IMR-90 (cell line): ENCODE measurements at regions not wholly inside any gene's neighbourhood (a gene's known extent, or its start where the extent isn't known, plus 50 kb on each side); places are given as distances from the start of the nearest gene placed in this dataset.

Source experiments
- ATAC-seq: fragments of 200-7000 bp; cut with Tn5 transposase; 2 replicates; pipeline ENCODE4 v1.9.1; 2020; ENCODE audit warnings: low read depth, mild to moderate bottlenecking, moderate library complexity
- BruUV-seq: library from RNA; stranded (reverse); fragments of 400-500 nt; replicated peaks from 2 replicates; lab custom pipeline; 2021; lab: Mats Ljungman, UMichigan
- CTCF ChIA-PET: fragments of 300-600 bp; formaldehyde crosslinking; extraction: SDS; loops from one replicate; lab custom pipeline; 2021; ENCODE audit warnings: antibody characterized with exemption; lab: Yijun Ruan, JAX
- POLR2A ChIA-PET: fragments of 300-600 bp; sonication (Branson Sonifier 250); formaldehyde crosslinking; loops from one replicate; lab custom pipeline; 2022; ENCODE audit warnings: antibody characterized with exemption; ENCODE audit not compliant: unreplicated experiment; lab: Charles Lee
- DNase-seq: peaks from one replicate; pipeline ENCODE4 v3.0.0; 2013
- H2AFZ ChIP-seq: replicated peaks from 2 replicates; pipeline ENCODE3; 2013; ENCODE audit warnings: low read length, mild to moderate bottlenecking; ENCODE audit not compliant: poor library complexity
- H2AK5ac ChIP-seq: 2 replicates; pipeline ENCODE4 v1.6.1; 2013; ENCODE audit warnings: low read depth, low read length, inconsistent platforms
- H2AK9ac ChIP-seq: replicated peaks from 2 replicates; pipeline ENCODE3; 2013; ENCODE audit warnings: mild to moderate bottlenecking, low read depth, low read length, moderate library complexity; ENCODE audit not compliant: poor library complexity
- H2BK120ac ChIP-seq: 2 replicates; pipeline ENCODE4 v1.6.1; 2013; ENCODE audit warnings: low read depth, low read length, inconsistent platforms
- H2BK15ac ChIP-seq: 3 replicates; pipeline ENCODE4 v1.6.1; 2013; ENCODE audit warnings: low read depth, low read length, inconsistent platforms
- H2BK20ac ChIP-seq: 2 replicates; pipeline ENCODE4 v1.6.1; 2013; ENCODE audit warnings: low read depth, mild to moderate bottlenecking, inconsistent platforms, low read length, moderate library complexity
- H2BK5ac ChIP-seq: 2 replicates; pipeline ENCODE4 v1.6.1; 2013; ENCODE audit warnings: mild to moderate bottlenecking, low read depth, low read length, inconsistent platforms; ENCODE audit not compliant: poor library complexity, severe bottlenecking
- H3K14ac ChIP-seq: replicated peaks from 2 replicates; pipeline ENCODE4 v1.6.1; 2013; ENCODE audit warnings: low read depth, low read length, inconsistent platforms
- H3K18ac ChIP-seq: 2 replicates; pipeline ENCODE4 v1.6.1; 2013; ENCODE audit warnings: low read depth, low read length, control low read depth
- H3K23ac ChIP-seq: 2 replicates; pipeline ENCODE4 v1.6.1; 2013; ENCODE audit warnings: low read depth, low read length, inconsistent platforms
- H3K27ac ChIP-seq: 2 replicates; pipeline ENCODE4 v1.5.1; 2013; ENCODE audit warnings: mild to moderate bottlenecking, control low read depth, low read length; ENCODE audit not compliant: insufficient read depth
- H3K27me3 ChIP-seq: 2 replicates; pipeline ENCODE4 v1.6.1; 2013; ENCODE audit warnings: low read length; ENCODE audit not compliant: control insufficient read depth, insufficient read depth
- H3K36me3 ChIP-seq: 2 replicates; pipeline ENCODE4 v1.6.1; 2013; ENCODE audit warnings: low read length, mixed read lengths; ENCODE audit not compliant: control insufficient read depth, insufficient read depth
- H3K4ac ChIP-seq: 2 replicates; pipeline ENCODE4 v1.6.1; 2013; ENCODE audit warnings: low read depth, low read length, inconsistent platforms
- H3K4me1 ChIP-seq: 2 replicates; pipeline ENCODE4 v1.6.1; 2013; ENCODE audit warnings: low read length, mixed read lengths; ENCODE audit not compliant: control insufficient read depth, insufficient read depth
- H3K4me2 ChIP-seq: 2 replicates; pipeline ENCODE4 v1.6.1; 2013; ENCODE audit warnings: low read depth, mild to moderate bottlenecking, control low read depth, low read length, moderate library complexity
- H3K4me3 ChIP-seq: 2 replicates; pipeline ENCODE4 v1.5.1; 2013; ENCODE audit warnings: low read depth, mild to moderate bottlenecking, control low read depth, low read length, moderate library complexity; ENCODE audit not compliant: insufficient read depth
- H3K56ac ChIP-seq: 2 replicates; pipeline ENCODE4 v1.6.1; 2013; ENCODE audit warnings: low read length, inconsistent platforms; ENCODE audit not compliant: insufficient read depth; ENCODE audit errors: extremely low read depth
- H3K79me1 ChIP-seq, 2 experiments: 2 replicates each; pipeline ENCODE4 v1.6.1; 2013; ENCODE audit warnings: low read length in 2 of 2, inconsistent platforms in 1 of 2, low read depth in 1 of 2
- H3K9ac ChIP-seq: 2 replicates; pipeline ENCODE4 v1.6.1; 2013; ENCODE audit warnings: low read depth, low read length, control low read depth
- H3K9me1 ChIP-seq: 2 replicates; pipeline ENCODE4 v1.6.1; 2013; ENCODE audit warnings: low read length, inconsistent platforms; ENCODE audit not compliant: insufficient read depth
- H3K9me3 ChIP-seq: 2 replicates; pipeline ENCODE4 v1.6.1; 2013; ENCODE audit warnings: low read length; ENCODE audit not compliant: control insufficient read depth, insufficient read depth
- H4K20me1 ChIP-seq: 2 replicates; pipeline ENCODE4 v1.6.1; 2013; ENCODE audit warnings: low read length, inconsistent platforms; ENCODE audit not compliant: insufficient read depth
- H4K5ac ChIP-seq: 2 replicates; pipeline ENCODE4 v1.6.1; 2013; ENCODE audit warnings: mild to moderate bottlenecking, low read depth, low read length, control low read depth
- H4K8ac ChIP-seq, 2 experiments: 2 replicates each; pipeline ENCODE4 v1.6.1; 2013; ENCODE audit warnings: low read depth in 2 of 2, low read length in 2 of 2, control low read depth in 1 of 2, inconsistent platforms in 1 of 2
- H4K91ac ChIP-seq: 2 replicates; pipeline ENCODE4 v1.6.1; 2013; ENCODE audit warnings: low read depth, low read length, inconsistent platforms; ENCODE audit not compliant: insufficient read depth
- MAFK ChIP-seq: IDR thresholded peaks from 2 replicates; pipeline ENCODE4 v1.6.1; 2012; ENCODE audit warnings: low read depth, low read length, improper control_type of control experiment
- MXI1 ChIP-seq: IDR thresholded peaks from 2 replicates; pipeline ENCODE4 v1.6.1; 2012; ENCODE audit warnings: low read depth, mild to moderate bottlenecking, low read length, moderate library complexity, borderline replicate concordance
- NFE2L2 ChIP-seq: fragments of 150-350 bp; IDR thresholded peaks from 2 replicates; pipeline ENCODE4 v1.6.1; 2016; ENCODE audit warnings: low read depth, mild to moderate bottlenecking, low read length
- POLR2A ChIP-seq: IDR thresholded peaks from 2 replicates; pipeline ENCODE4 v1.6.1; 2012; ENCODE audit warnings: mild to moderate bottlenecking, low read depth, low read length
- RAD21 ChIP-seq: IDR thresholded peaks from 2 replicates; pipeline ENCODE4 v1.6.1; 2012; ENCODE audit warnings: low read length, improper control_type of control experiment
- RCOR1 ChIP-seq: IDR thresholded peaks from 2 replicates; pipeline ENCODE4 v1.6.1; 2012; ENCODE audit warnings: mild to moderate bottlenecking, low read length, improper control_type of control experiment; ENCODE audit not compliant: insufficient replicate concordance
- RFX5 ChIP-seq: IDR thresholded peaks from 2 replicates; pipeline ENCODE4 v1.8.0; 2012; ENCODE audit warnings: low read depth, mild to moderate bottlenecking, low read length, moderate library complexity
- SMC3 ChIP-seq: fragments of 150-350 bp; IDR thresholded peaks from 2 replicates; pipeline ENCODE4 v1.6.1; 2016; ENCODE audit warnings: low read depth, mild to moderate bottlenecking, antibody characterized with exemption, low read length, moderate library complexity
- dilution Hi-C: fragments of 300-500 bp; cut with HindIII; formaldehyde crosslinking; loops from one replicate; pipeline ENCODE4 v1.14.3; 2018; ENCODE audit warnings: low sequenced_read_pairs; ENCODE audit not compliant: unreplicated experiment
- in situ Hi-C: fragments of 300-500 bp; cut with MboI; formaldehyde crosslinking; loops from 3 replicates; pipeline ENCODE4 v1.14.3; 2019; ENCODE audit warnings: low sequenced_read_pairs, inconsistent platforms, mixed read lengths
- intact Hi-C: fragments of 100-400 bp; cut with micrococcal nuclease; formaldehyde crosslinking; loops from 2 replicates; pipeline ENCODE4 v1.10.0; 2022

GRCh38 chr6:141598487-141598886, 534.2 kb upstream of the GJE1 start:
- Histone ChIP-seq H3K27me3 (no peaks in the 10 kb centered on the region), H4K91ac (no peak overlapping the region), H4K5ac (no peak overlapping the region), H3K9me3 (no peaks in the 10 kb centered on the region), H2AFZ (no peak overlapping the region), H2BK15ac (no peak overlapping the region), H3K18ac (peak overlapping the region; percentile 1; the same call in 1 of the 2 replicates), H2AK5ac (no peak overlapping the region), H3K4me2 (peak overlapping the region; percentile 42; the same call in 1 of the 2 replicates), H3K27ac (no peak overlapping the region), H2BK120ac (no peak overlapping the region), H2BK20ac (no peak overlapping the region), H3K4me1 (peaks cover 2% of the 10 kb centered on the region), H4K20me1 (no peaks in the 10 kb centered on the region), H4K8ac (no peak overlapping the region; a peak in 1 of 4 replicates), H3K56ac (no peak overlapping the region), H3K9me1 (no peaks in the 10 kb centered on the region), H3K36me3 (no peaks in the 10 kb centered on the region), H3K4ac (no peak overlapping the region), H3K9ac (no peak overlapping the region), H3K14ac (0 out of 2 replicates have a peak overlapping the region, but pooled peaks have one; percentile 26), H3K79me1 (no peaks in the 10 kb centered on the region), H2AK9ac (no peak overlapping the region), H3K4me3 (no peak overlapping the region), H3K23ac (no peak overlapping the region), H2BK5ac (peak overlapping the region; percentile 71)
- CTCF ChIA-PET, result no interaction called here
- BruUV-seq, result no TSS peak
- intact Hi-C loops, result no loop called here
- ATAC-seq (peak; percentile 69), DNase-seq (peak; percentile 51)
- TF ChIP-seq SMC3 (no peak), RCOR1 (no peak), MXI1 (no peak), RFX5 (no peak), RAD21 (no peak), MAFK (no peak), POLR2A (no peak), NFE2L2 (no peak)
- POLR2A ChIA-PET, result no interaction called here
- dilution Hi-C loops, result no loop called here
- in situ Hi-C loops, result no loop called here
